ENCODE measurements at regions not wholly inside any gene's neighbourhood (a gene's known extent, or its start where the extent isn't known, plus 50 kb on each side); places are given as distances from the start of the nearest gene placed in this dataset.

GRCh38 chr14:101478796-101479410 is 82.4 kb upstream of the DIO3 start:
- Histone ChIP-seq H3K36me3 (replicated peaks; ENCODE audit: insufficient read depth, low read length) (no peaks in the 10 kb centered on the region), H3K79me2 (ENCODE audit: low read length) (no peaks in the 10 kb centered on the region), H3K4me1 (ENCODE audit: low read length) (no peaks in the 10 kb centered on the region), H3K27ac (ENCODE audit: low read length) (no peak overlapping the region), H2AFZ (ENCODE audit: low read length) (no peak overlapping the region), H3K9me3 (replicated peaks; ENCODE audit: insufficient read depth, low read length) (no peaks in the 10 kb centered on the region), H3K4me3 (ENCODE audit: low read length) (no peak overlapping the region), H3K4me2 (ENCODE audit: low read depth, low read length) (no peak overlapping the region), H4K20me1 (ENCODE audit: insufficient read depth, low read length) (no peaks in the 10 kb centered on the region), H3F3A (ENCODE audit: insufficient read depth, low read length) (no peaks in the 10 kb centered on the region), H3K9ac (ENCODE audit: low read length) (no peak overlapping the region), H3K9me2 (replicated peaks; ENCODE audit: insufficient read depth, low read length) (no peaks in the 10 kb centered on the region), H3K27me3 (replicated peaks; ENCODE audit: insufficient read depth, low read length) (peaks cover 63% of the 10 kb centered on the region)
- TF ChIP-seq CTCF (IDR thresholded peaks at IDR 0.05; ENCODE audit: low read length) = no peak
- TF ChIP-seq EZH2 (optimal IDR thresholded peaks at IDR 0.05; ENCODE audit: low read depth, low read length) = no peak
- no peak for TF ChIP-seq EZH2phosphoT487 (IDR thresholded peaks at IDR 0.05; ENCODE audit: low read length)
- no peak for DNase-seq

GRCh38 chr14:101480022-101480746 is 81.1 kb upstream of the DIO3 start:
- DNase-seq = no peak
- H3K36me3 ChIP-seq (replicated peaks; ENCODE audit: insufficient read depth, low read length) = no peaks in the 10 kb centered on the region
- H3K4me2 ChIP-seq (ENCODE audit: low read depth, low read length) = no peak overlapping the region
- H2AFZ ChIP-seq (ENCODE audit: low read length) = no peak overlapping the region
- no peaks in the 10 kb centered on the region for H3K9me3 ChIP-seq (replicated peaks; ENCODE audit: insufficient read depth, low read length)
- H3K4me1 ChIP-seq (ENCODE audit: low read length) = no peaks in the 10 kb centered on the region
- H4K20me1 ChIP-seq (ENCODE audit: insufficient read depth, low read length) = no peaks in the 10 kb centered on the region
- no peaks in the 10 kb centered on the region for H3K79me2 ChIP-seq (ENCODE audit: low read length)
- H3K27me3 ChIP-seq (replicated peaks; ENCODE audit: insufficient read depth, low read length) = peaks cover 54% of the 10 kb centered on the region
- H3K9ac ChIP-seq (ENCODE audit: low read length) = no peak overlapping the region
- no peak overlapping the region for H3K27ac ChIP-seq (ENCODE audit: low read length)
- H3K4me3 ChIP-seq (ENCODE audit: low read length) = no peak overlapping the region
- H3F3A ChIP-seq (ENCODE audit: insufficient read depth, low read length) = no peaks in the 10 kb centered on the region
- TF ChIP-seq EZH2phosphoT487 (IDR thresholded peaks at IDR 0.05; ENCODE audit: low read length) (no peak), CTCF (IDR thresholded peaks at IDR 0.05; ENCODE audit: low read length) (no peak), EZH2 (optimal IDR thresholded peaks at IDR 0.05; ENCODE audit: low read depth, low read length) (no peak)
- no peaks in the 10 kb centered on the region for H3K9me2 ChIP-seq (replicated peaks; ENCODE audit: insufficient read depth, low read length)

DNA sequence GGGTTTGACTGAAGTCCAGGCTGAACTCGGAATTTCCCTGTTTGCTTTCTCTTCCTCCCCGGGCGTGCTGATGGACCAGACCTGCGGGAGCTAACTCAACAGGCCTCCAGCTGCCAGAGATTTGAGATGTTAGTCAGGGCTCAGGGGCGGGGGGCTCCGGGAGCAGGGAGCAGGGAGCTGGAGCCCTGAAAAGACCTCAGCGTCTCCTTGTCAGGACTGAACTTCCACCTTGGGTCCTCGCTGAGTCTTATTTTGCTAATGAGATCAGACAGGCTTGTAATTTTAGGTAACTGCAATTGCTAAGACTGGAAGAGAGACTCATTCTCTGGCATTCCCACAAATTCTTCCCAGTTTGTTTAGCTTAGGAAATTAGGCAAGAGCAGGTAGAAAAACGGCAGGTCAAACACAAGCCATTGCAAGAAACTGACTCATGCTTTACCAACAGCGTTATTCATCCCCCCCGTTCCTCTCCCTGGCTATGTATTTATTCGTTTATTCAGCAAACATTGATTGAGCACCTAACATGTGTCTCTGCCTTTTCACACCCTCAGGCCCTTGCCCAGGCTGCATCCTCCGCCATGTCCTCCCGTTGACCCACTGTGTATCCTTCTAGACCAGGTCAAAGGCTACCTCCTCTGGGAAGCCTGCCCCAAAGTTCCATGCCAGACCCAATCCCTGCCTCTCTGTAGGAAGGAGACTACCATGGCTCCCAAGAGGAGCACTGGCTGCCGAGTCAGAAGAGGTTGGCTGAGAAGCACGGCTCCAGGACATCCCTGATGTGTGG is 80.4 kb upstream of the DIO3 start:
- Histone ChIP-seq H3K9me3 (replicated peaks; ENCODE audit: insufficient read depth, low read length) (no peaks in the 10 kb centered on the region), H3K4me3 (ENCODE audit: low read length) (no peak overlapping the region), H3K4me2 (ENCODE audit: low read depth, low read length) (no peak overlapping the region), H3F3A (ENCODE audit: insufficient read depth, low read length) (no peaks in the 10 kb centered on the region), H3K27me3 (replicated peaks; ENCODE audit: insufficient read depth, low read length) (peaks cover 53% of the 10 kb centered on the region), H3K9me2 (replicated peaks; ENCODE audit: insufficient read depth, low read length) (no peaks in the 10 kb centered on the region), H4K20me1 (ENCODE audit: insufficient read depth, low read length) (no peaks in the 10 kb centered on the region), H3K27ac (ENCODE audit: low read length) (no peak overlapping the region), H2AFZ (ENCODE audit: low read length) (no peak overlapping the region), H3K79me2 (ENCODE audit: low read length) (no peaks in the 10 kb centered on the region), H3K36me3 (replicated peaks; ENCODE audit: insufficient read depth, low read length) (no peaks in the 10 kb centered on the region), H3K9ac (ENCODE audit: low read length) (no peak overlapping the region), H3K4me1 (ENCODE audit: low read length) (no peaks in the 10 kb centered on the region)
- TF ChIP-seq EZH2 (optimal IDR thresholded peaks at IDR 0.05; ENCODE audit: low read depth, low read length) (no peak), EZH2phosphoT487 (IDR thresholded peaks at IDR 0.05; ENCODE audit: low read length) (no peak)
- no peak for DNase-seq

Data from MM.1S (cell line).